Lower leg skin (tissue), 3 donors: ENCODE measurements at regions not wholly inside any gene's neighbourhood (a gene's known extent, or its start where the extent isn't known, plus 50 kb on each side); places are given as distances from the start of the nearest gene placed in this dataset.
"Not testable (repeated sequence)": the region's sequence is repeated elsewhere in the genome, so short reads cannot be mapped to it uniquely, and the experiment has no call there.

Experiments used
- POLR2A ChIP-seq, 2 donors: fragments of 450-650 bp; IDR thresholded peaks; one replicate each; pipeline ENCODE4 v1.6.1; 2016 to 2017; ENCODE audit warnings: antibody characterized with exemption in 2 of 2, mild to moderate bottlenecking in 1 of 2, moderate library complexity in 1 of 2
- TF ChIP-seq, protein P1 (sequence below), 3 donors: fragments of 450-650 bp; IDR thresholded peaks; one replicate each; pipeline ENCODE4 v1.5.1; 2016; ENCODE audit warnings: antibody characterized with exemption in 3 of 3, mild to moderate bottlenecking in 3 of 3, moderate library complexity in 2 of 3

DNA sequence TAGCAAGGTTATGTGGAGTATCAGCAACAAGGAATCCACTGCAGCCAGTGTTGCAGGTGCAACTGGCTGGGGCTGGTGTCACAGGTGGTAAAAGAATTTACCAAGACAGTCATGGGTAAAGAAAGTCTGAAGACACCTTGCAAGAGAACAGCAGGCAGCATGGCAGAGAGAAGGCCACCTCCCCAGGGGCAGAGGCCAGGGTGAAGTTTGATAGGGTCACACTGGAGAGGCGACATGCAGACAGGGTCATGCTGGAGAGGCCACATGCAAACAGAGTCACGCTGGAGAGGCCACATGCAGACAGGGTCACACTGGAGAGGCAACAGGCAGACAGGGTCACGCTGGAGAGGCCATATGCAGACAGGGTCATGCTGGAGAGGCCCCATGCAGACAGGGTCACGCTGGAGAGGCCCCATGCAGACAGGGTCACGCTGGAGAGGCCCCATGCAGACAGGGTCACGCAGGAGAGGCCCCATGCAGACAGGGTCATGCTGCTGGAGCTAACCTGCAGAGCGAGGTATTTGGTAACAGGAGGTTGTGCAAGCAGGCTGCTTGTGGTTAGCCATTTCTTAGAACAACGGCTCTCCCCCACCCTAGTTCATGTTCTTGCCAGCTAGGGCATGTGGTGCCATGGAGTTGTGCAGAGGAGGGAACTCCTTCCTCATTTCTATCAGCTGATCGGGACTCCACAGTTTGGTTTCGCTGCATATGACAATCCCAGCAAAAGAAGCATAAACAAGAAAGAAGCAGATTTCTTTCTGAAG lies 188.2 kb upstream of the FOXD4L5 start:
- TF ChIP-seq, protein P1, sequence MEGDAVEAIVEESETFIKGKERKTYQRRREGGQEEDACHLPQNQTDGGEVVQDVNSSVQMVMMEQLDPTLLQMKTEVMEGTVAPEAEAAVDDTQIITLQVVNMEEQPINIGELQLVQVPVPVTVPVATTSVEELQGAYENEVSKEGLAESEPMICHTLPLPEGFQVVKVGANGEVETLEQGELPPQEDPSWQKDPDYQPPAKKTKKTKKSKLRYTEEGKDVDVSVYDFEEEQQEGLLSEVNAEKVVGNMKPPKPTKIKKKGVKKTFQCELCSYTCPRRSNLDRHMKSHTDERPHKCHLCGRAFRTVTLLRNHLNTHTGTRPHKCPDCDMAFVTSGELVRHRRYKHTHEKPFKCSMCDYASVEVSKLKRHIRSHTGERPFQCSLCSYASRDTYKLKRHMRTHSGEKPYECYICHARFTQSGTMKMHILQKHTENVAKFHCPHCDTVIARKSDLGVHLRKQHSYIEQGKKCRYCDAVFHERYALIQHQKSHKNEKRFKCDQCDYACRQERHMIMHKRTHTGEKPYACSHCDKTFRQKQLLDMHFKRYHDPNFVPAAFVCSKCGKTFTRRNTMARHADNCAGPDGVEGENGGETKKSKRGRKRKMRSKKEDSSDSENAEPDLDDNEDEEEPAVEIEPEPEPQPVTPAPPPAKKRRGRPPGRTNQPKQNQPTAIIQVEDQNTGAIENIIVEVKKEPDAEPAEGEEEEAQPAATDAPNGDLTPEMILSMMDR (IDR thresholded peaks at IDR 0.05), result not testable (repeated sequence)
- TF ChIP-seq POLR2A (IDR thresholded peaks at IDR 0.05), result not testable (repeated sequence)
